OCI-LY7 (cell line): ENCODE measurements at regions not wholly inside any gene's neighbourhood (a gene's known extent, or its start where the extent isn't known, plus 50 kb on each side); places are given as distances from the start of the nearest gene placed in this dataset.

Source experiments
- CTCF ChIP-seq: fragments of 200-600 bp; sonication (generic); conservative IDR thresholded peaks from 2 replicates; pipeline ENCODE4 v1.5.1; 2014; ENCODE audit warnings: mild to moderate bottlenecking, antibody characterized with exemption, low read length, moderate library complexity, mixed read lengths
- EZH2phosphoT487 ChIP-seq: fragments of 200-600 bp; sonication (generic); IDR thresholded peaks from 2 replicates; pipeline ENCODE4 v1.6.1; 2018; ENCODE audit warnings: low read depth, borderline replicate concordance, mild to moderate bottlenecking, mixed run types, antibody characterized with exemption, low read length, moderate library complexity, mixed read lengths

- TF ChIP-seq CTCF (no peak), EZH2phosphoT487 (no peak)
These were observed 158.6 kb downstream of the PAPSS1 start for GRCh38 chr4:107561481-107561880.
